22Rv1 (cell line): ENCODE measurements at regions not wholly inside any gene's neighbourhood (a gene's known extent, or its start where the extent isn't known, plus 50 kb on each side); places are given as distances from the start of the nearest gene placed in this dataset.

Experiments used
- CTCF ChIP-seq: fragments of 450-650 bp; IDR thresholded peaks from 2 replicates; pipeline ENCODE4 v1.5.1; 2017; ENCODE audit warnings: mild to moderate bottlenecking
- ZFX ChIP-seq: fragments of 450-650 bp; IDR thresholded peaks from 2 replicates; pipeline ENCODE4 v1.6.1; 2017; ENCODE audit warnings: antibody characterized with exemption, borderline replicate concordance

- TF ChIP-seq CTCF (no peak), ZFX (no peak)
These were observed 1034.4 kb downstream of the IGSF11 start for GRCh38 chr3:118000219-118000618.
